Midbrain (tissue), 1 donor: ENCODE measurements at regions not wholly inside any gene's neighbourhood (a gene's known extent, or its start where the extent isn't known, plus 50 kb on each side); places are given as distances from the start of the nearest gene placed in this dataset.
A peak's percentile ranks its signal among the peaks of the same experiment; 100 is the strongest.
"Not testable (repeated sequence)": the region's sequence is repeated elsewhere in the genome, so short reads cannot be mapped to it uniquely, and the experiment has no call there.

Experiments
- DNase-seq: peaks from one replicate; lab custom pipeline; 2025; lab: John Stamatoyannopoulos, UW

DNA sequence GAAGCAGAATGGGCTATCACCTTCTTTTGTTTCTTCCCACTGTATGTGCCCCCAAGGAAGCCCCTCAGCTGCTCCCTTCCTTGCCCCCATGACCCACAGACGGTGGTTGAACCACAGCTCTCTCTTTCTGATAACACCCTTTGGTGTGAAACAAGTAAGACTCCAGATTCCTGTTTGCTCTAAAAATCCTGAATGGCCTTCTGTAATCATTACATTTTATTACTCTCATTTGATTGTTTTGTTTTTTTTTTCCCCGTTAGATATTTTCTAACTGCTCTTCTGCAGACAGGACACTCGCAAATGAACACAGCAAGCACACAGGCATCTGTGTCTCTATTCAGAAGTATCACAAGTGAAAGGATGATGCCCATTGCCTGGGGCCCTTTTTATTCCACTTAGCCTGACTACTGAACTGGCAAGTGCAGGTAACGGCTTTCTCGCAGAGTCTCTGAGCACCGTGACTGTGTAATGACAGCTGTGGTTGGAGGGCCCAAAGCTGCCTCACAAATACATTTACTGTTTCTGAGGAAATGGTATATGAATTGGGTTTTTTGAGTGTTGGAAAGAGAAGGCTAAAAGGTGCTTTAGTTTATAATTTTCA, 59.3 kb downstream of the OXGR1 start:
- no peak for DNase-seq

DNA sequence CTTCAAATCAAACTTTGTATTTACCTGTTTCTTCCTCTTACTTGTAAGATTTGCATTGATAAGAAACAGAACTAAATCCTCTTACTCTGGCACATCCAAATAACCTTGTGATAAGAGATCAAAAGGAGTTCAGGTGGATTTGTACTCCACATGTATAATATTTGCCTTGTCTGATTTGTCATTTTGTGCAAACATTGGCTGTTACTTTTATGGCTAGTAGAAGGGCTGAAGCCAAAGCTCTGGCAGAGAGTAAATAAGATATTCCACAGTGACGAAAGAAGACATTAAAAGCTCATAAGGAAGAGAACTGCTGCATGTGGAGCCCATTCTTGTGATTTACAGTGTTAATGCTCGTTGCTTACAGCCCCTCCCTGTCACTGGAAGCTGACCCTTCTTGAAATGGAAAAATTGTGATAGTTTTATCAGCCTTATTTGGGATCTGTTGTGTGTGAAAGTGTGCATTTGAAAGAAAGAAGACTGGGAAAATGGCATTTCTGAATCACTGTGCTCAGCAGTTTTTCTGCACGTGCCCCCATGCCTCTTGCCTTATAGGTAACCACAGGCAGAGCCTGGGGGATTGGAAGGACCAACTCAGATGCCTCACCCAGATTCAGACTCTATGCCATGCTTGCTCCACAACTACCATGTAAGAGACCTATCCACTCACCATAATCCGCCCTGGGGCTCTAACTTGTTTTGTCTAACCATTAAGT, 68.2 kb downstream of the OXGR1 start:
- no peak for DNase-seq

DNA sequence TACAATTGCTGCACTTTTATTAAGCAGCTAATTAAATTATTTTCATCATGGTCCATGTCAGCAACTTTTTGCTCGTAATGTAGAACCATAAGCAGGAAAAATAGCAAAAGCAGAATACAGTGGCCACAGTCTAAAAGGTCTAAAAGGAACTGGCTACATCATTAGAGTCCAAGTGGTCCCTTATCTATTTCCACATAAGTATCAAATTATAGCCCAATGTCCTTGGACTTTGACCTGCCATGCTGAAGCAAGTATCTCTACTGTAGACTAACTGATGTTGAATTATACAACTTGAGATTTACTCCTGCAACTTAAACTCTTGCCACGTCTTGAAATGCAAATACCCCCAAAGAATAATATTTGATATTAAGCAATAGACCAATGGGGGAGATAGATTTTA, 68.8 kb downstream of the OXGR1 start:
- no peak for DNase-seq

DNA sequence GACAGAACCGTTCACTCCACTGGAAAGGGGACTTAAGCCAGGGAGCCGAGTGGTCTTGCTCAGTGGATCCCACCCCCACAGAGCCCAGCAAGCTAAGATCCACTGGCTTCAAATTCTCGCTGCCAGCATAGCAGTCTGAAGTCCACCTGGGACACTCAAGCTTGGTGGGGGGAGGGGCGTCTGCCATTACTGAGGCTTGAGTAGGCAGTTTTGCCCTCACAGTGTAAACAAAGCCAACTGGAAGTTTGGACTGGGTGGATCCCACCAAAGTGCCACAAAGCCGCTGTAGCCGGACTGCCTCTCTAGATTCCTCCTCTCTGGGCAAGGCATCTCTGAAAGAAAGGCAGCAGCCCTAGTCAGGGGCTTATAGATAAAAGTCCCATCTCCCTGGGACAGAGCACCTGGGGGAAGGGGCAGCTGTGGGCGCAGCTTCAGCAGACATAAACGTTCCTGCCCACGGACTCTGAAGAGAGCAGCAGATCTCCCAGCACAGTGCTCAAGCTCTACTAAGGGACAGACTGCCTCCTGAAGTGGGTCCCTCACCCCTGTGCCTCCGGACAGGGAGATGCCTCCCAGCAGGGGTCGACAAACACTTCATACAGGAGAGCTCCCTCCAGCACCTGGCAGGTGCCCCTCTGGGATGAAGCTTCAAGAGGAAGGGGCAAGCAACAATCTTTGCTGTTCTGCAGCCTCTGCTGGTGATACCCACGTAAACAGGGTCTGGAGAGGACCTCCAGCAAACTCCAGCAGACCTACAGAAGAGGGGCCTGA, 75.2 kb downstream of the OXGR1 start:
- DNase-seq, result not testable (repeated sequence)

DNA sequence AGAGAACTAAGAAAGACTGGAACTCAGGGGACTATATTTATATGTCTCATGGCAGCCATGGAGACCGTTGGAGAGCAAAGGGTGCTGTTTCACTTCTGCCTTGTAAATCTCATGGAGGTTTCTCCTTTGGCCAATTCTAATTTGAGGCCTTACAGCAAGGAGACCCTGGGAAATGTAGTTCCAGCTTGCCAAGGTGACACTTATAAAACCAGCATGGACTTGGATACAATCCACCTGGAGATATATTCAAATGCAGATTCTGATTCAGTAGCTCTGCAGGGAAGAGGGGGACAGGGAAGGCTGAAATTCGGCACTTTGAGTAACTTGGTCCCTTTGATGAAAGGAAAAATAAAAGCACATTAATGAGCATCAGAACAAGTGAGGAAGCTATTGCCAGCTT, 90.0 kb downstream of the OXGR1 start:
- DNase-seq, result no peak

DNA sequence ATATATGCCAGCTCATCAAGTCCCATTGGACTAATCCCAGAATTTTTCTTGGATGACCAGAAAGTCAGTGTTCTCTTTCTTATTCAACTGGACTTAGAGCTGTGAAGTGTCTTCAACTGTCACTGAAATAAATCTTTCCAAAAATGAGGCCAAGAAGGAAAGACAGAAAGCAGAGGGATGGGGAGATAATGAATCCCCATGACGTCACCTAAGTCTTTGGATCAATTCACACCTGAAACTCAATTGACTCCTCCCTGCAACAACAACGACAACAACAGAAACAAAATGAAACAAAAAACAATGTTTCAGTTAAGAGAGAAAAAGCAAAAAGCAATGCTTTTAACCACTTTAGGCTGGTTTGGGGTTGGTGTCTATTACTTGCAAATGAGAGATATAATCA, 91.2 kb downstream of the OXGR1 start:
- no peak for DNase-seq

DNA sequence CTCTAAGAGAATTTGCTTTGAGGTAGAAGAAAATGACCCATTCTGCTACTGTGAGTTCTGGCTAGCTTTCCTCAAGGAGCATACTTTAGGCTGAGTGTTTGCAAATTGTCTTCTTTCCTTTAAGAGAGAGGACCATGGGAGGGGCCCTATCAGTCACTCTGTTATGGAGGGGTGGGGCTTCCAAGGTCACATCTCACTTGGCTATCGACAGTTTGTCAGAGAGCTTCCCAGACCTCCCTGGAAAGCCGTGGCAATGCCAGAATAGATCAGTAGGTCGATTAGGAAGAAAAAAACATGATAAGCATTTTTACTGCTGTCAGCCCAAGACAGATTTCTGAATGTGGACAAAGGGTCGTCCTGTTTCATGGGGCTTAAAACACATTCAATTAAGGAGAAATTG, 93.3 kb downstream of the OXGR1 start:
- no peak for DNase-seq

DNA sequence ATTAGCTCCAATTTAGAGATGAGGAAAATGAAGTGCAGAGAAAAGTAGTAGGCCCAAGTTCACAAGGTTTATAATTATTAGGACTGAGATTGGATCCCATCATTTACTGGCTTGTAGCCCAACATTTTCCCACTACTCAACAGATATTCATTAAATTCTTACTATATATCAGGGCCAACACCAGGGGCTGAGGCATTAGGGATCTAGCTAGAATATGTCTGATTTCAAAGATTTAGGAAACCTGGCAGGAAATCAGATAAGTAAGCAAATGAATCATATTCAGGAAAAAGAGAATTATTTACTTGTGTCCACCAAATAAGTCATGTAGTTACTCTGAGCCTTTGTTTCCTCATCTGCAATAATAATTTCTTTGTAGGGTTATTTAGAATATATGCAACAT, 94.3 kb downstream of the OXGR1 start:
- DNase-seq, result no peak

DNA sequence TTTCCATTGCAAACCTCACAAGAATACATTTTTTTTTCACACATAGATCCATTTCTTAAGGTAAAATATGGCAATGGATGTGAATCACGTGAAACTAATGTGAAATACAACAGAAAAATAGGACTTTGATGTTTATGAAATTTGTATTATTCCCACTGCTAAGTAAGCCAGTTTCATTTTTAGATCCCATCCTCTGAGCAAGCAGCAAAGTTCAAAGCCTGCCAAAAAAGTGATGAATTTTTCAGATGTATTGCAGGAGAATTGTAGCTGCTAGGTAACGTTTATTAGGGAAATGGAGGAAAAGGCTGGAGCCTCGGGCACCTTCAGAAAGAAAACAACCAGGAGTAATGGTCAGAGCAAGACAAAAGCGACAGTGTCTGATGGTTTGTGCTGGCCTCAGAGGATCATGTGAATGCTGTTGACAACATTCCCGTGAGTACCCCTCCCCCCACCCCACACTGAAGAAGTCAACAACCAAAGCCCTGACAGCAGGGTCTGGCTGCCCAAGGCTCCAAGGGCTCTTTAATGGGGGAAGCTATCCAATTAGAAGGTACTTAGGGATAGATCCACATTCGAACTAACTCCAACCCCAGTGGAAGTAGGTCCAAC, 95.5 kb downstream of the OXGR1 start:
- DNase-seq, result peak; percentile 68

DNA sequence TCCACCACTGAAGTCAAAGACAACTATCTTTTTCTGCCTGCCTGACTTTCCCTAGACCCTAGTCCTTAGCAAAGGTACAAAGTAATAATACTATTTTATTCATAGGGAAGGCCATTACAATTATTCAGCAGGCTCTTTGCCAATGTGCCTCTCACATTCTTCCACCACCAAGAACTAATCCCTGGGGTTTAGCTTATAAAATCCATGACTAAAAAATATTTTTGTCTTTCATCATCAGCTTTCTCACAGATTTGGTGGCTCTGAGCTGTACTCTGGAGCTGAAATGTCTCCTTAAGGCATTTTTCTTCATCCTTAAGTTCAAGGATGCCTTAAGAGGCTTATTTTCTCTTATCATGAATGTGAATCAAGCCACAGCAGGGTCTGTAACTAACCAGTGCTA, 96.1 kb downstream of the OXGR1 start:
- DNase-seq, result no peak
